GM12878 (cell line): ENCODE measurements at regions not wholly inside any gene's neighbourhood (a gene's known extent, or its start where the extent isn't known, plus 50 kb on each side); places are given as distances from the start of the nearest gene placed in this dataset.
A peak's percentile ranks its signal among the peaks of the same experiment; 100 is the strongest.

Experiments
- BCL3 ChIP-seq: IDR thresholded peaks from 2 replicates; pipeline ENCODE4 v1.6.1; 2011; ENCODE audit warnings: borderline replicate concordance, low read depth, mild to moderate bottlenecking, moderate library complexity, low read length; ENCODE audit not compliant: insufficient read depth, poor library complexity, severe bottlenecking
- CUX1 ChIP-seq: IDR thresholded peaks from 2 replicates; pipeline ENCODE4 v1.6.1; 2012; ENCODE audit warnings: improper control_type of control experiment, low read depth, low read length; ENCODE audit not compliant: insufficient replicate concordance
- FOS ChIP-seq: IDR thresholded peaks from 3 replicates; pipeline ENCODE4 v1.6.1; 2011; ENCODE audit warnings: borderline replicate concordance; ENCODE audit not compliant: insufficient read length; ENCODE audit errors: extremely low read depth
- IKZF1 ChIP-seq: fragments of 450-650 bp; conservative IDR thresholded peaks from 2 replicates; pipeline ENCODE4 v1.6.1; 2017; ENCODE audit warnings: antibody characterized with exemption, mild to moderate bottlenecking
- MYB ChIP-seq: fragments of 150-350 bp; IDR thresholded peaks from 2 replicates; pipeline ENCODE4 v1.6.1; 2014; ENCODE audit warnings: mild to moderate bottlenecking, low read depth, low read length, borderline replicate concordance
- NFYA ChIP-seq: IDR thresholded peaks from 2 replicates; pipeline ENCODE4 v1.6.1; 2011; ENCODE audit warnings: low read depth, mild to moderate bottlenecking, low read length, improper control_type of control experiment, borderline replicate concordance
- PBX3 ChIP-seq: IDR thresholded peaks from 2 replicates; pipeline ENCODE4 v1.6.1; 2011; ENCODE audit warnings: mild to moderate bottlenecking, low read depth, low read length, moderate library complexity; ENCODE audit not compliant: insufficient replicate concordance
- PML ChIP-seq: IDR thresholded peaks from 2 replicates; pipeline ENCODE4 v1.6.1; 2012; ENCODE audit warnings: low read length, inconsistent platforms
- RB1 ChIP-seq: fragments of 450-650 bp; formaldehyde crosslinking; IDR thresholded peaks from 2 replicates; pipeline ENCODE4 v1.6.1; 2017; ENCODE audit warnings: mild to moderate bottlenecking, borderline replicate concordance
- SPI1 ChIP-seq: IDR thresholded peaks from 2 replicates; pipeline ENCODE4 v1.6.1; 2011; ENCODE audit warnings: low read depth, mild to moderate bottlenecking, low read length, moderate library complexity, borderline replicate concordance; ENCODE audit not compliant: insufficient read depth
- STAT3 ChIP-seq: IDR thresholded peaks from 2 replicates; pipeline ENCODE4 v1.6.1; 2011; ENCODE audit warnings: low read depth, low read length, improper control_type of control experiment
- SUPT20H ChIP-seq: IDR thresholded peaks from 2 replicates; pipeline ENCODE4 v1.6.1; 2011; ENCODE audit warnings: low read depth, mild to moderate bottlenecking, low read length, moderate library complexity, borderline replicate concordance; ENCODE audit not compliant: control insufficient read depth
- ZBTB33 ChIP-seq: fragments of 450-650 bp; IDR thresholded peaks from 2 replicates; pipeline ENCODE4 v1.6.1; 2017; ENCODE audit warnings: mild to moderate bottlenecking

- TF ChIP-seq CUX1 (no peak), IKZF1 (0 out of 2 replicates have a peak, but pooled peaks have one; percentile 41), SPI1 (0 out of 2 replicates have a peak, but pooled peaks have one; percentile 6), BCL3 (no peak), STAT3 (no peak), RB1 (no peak), PML (no peak), SUPT20H (no peak), MYB (no peak), NFYA (no peak), PBX3 (no peak), FOS (no peak), ZBTB33 (no peak)
These were observed 166.5 kb upstream of the NR3C1 start (continued) for GRCh38 chr5:143569722-143570567.
